DOHH2 (cell line): ENCODE measurements at regions not wholly inside any gene's neighbourhood (a gene's known extent, or its start where the extent isn't known, plus 50 kb on each side); places are given as distances from the start of the nearest gene placed in this dataset.

Experiments used
- H3F3A ChIP-seq: fragments of 200-600 bp; sonication (generic), shearing (Covaris generic); 2 replicates; pipeline ENCODE4 v1.6.0; 2016; ENCODE audit warnings: antibody characterized with exemption, mild to moderate bottlenecking; ENCODE audit not compliant: control insufficient read depth, insufficient read depth
- H3K27ac ChIP-seq: fragments of 200-600 bp; sonication (generic); 2 replicates; pipeline ENCODE4 v1.5.1; 2014; ENCODE audit warnings: low read depth, mild to moderate bottlenecking, low read length, moderate library complexity
- H3K27me3 ChIP-seq: fragments of 200-600 bp; sonication (generic); 2 replicates; pipeline ENCODE4 v1.6.1; 2014; ENCODE audit warnings: mild to moderate bottlenecking, low read length, mixed read lengths; ENCODE audit not compliant: control insufficient read depth
- H3K36me3 ChIP-seq: fragments of 200-600 bp; sonication (generic); 2 replicates; pipeline ENCODE4 v1.6.1; 2014; ENCODE audit warnings: mild to moderate bottlenecking, low read length, moderate library complexity, mixed read lengths; ENCODE audit not compliant: control insufficient read depth
- H3K4me1 ChIP-seq: fragments of 200-600 bp; sonication (generic); 2 replicates; pipeline ENCODE4 v1.6.1; 2014; ENCODE audit warnings: mild to moderate bottlenecking, low read length, mixed read lengths; ENCODE audit not compliant: control insufficient read depth
- H3K4me2 ChIP-seq: fragments of 200-600 bp; sonication (generic); 2 replicates; pipeline ENCODE4 v1.6.0; 2014; ENCODE audit warnings: mild to moderate bottlenecking, low read length, moderate library complexity
- H3K4me3 ChIP-seq: fragments of 200-600 bp; sonication (generic); 2 replicates; pipeline ENCODE4 v1.5.1; 2014; ENCODE audit warnings: mild to moderate bottlenecking, low read length, mixed read lengths
- H3K79me2 ChIP-seq: fragments of 200-600 bp; sonication (generic); 2 replicates; pipeline ENCODE4 v1.6.1; 2014; ENCODE audit warnings: mild to moderate bottlenecking, low read length, mixed read lengths; ENCODE audit not compliant: control insufficient read depth
- H3K9me2 ChIP-seq: fragments of 200-600 bp; sonication (generic); replicated peaks from 2 replicates; pipeline ENCODE4 v1.6.1; 2014; ENCODE audit warnings: mild to moderate bottlenecking, low read length, mixed read lengths; ENCODE audit not compliant: control insufficient read depth
- H3K9me3 ChIP-seq: fragments of 200-600 bp; sonication (generic); 2 replicates; pipeline ENCODE4 v1.6.1; 2014; ENCODE audit warnings: antibody characterized with exemption, low read length, mixed read lengths; ENCODE audit not compliant: control insufficient read depth, insufficient read depth
- H4K20me1 ChIP-seq: fragments of 200-600 bp; sonication (generic); 2 replicates; pipeline ENCODE4 v1.6.0; 2014; ENCODE audit warnings: low read depth, mild to moderate bottlenecking, antibody characterized with exemption, low read length, moderate library complexity; ENCODE audit not compliant: control insufficient read depth, insufficient read depth
- EZH2phosphoT487 ChIP-seq: fragments of 200-600 bp; sonication (generic); IDR thresholded peaks from 2 replicates; pipeline ENCODE4 v1.6.1; 2017; ENCODE audit warnings: borderline replicate concordance, mild to moderate bottlenecking, antibody characterized with exemption, low read length, moderate library complexity, mixed read lengths
- TF ChIP-seq, protein P1 (sequence below): fragments of 200-600 bp; sonication (generic); IDR thresholded peaks from one replicate; pipeline ENCODE4 v1.5.1; 2014; ENCODE audit warnings: antibody characterized with exemption, mild to moderate bottlenecking, low read depth, low read length; ENCODE audit not compliant: poor library complexity, severe bottlenecking

DNA sequence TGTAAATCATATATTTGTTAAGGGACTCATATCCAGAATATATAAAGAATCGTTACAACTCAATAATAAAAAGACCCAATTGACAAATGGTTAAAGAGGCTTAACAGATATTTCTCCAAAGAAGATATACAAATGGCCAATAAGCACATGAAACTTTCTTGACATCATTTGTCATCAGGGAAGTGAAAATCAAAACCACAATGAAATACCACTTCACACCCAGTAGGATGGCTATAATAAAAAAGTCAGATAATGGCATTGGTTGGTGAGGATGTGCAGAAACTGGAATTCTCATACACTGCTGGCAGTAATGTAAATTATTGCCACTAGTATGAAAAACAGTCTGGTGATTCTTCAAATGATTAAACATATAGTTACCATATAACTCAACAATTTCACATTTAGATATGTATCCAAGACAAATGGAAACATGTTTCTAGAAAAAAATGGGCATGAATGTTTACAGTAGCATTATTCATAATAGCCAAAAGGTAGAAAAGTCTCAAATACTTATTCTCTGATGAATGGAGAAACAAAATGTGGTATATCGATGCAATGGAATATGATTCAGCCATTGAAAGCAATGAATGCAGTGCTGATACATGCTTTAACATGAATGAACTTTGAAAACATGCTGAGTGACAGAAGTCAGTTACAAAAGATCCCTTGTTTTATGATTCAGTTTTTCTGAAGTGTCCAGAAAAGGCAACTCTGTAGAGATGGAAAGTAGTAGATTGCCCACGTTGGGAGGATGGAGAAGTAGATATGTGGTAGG lies 304.6 kb upstream of the ZEB2 start:
- peaks cover 6% of the 10 kb centered on the region; the same call in 1 of the 2 replicates for H3K9me3 ChIP-seq
- TF ChIP-seq, protein P1, sequence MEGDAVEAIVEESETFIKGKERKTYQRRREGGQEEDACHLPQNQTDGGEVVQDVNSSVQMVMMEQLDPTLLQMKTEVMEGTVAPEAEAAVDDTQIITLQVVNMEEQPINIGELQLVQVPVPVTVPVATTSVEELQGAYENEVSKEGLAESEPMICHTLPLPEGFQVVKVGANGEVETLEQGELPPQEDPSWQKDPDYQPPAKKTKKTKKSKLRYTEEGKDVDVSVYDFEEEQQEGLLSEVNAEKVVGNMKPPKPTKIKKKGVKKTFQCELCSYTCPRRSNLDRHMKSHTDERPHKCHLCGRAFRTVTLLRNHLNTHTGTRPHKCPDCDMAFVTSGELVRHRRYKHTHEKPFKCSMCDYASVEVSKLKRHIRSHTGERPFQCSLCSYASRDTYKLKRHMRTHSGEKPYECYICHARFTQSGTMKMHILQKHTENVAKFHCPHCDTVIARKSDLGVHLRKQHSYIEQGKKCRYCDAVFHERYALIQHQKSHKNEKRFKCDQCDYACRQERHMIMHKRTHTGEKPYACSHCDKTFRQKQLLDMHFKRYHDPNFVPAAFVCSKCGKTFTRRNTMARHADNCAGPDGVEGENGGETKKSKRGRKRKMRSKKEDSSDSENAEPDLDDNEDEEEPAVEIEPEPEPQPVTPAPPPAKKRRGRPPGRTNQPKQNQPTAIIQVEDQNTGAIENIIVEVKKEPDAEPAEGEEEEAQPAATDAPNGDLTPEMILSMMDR, result no peak
- TF ChIP-seq EZH2phosphoT487, result no peak
- H3K36me3 ChIP-seq, result no peaks in the 10 kb centered on the region

DNA sequence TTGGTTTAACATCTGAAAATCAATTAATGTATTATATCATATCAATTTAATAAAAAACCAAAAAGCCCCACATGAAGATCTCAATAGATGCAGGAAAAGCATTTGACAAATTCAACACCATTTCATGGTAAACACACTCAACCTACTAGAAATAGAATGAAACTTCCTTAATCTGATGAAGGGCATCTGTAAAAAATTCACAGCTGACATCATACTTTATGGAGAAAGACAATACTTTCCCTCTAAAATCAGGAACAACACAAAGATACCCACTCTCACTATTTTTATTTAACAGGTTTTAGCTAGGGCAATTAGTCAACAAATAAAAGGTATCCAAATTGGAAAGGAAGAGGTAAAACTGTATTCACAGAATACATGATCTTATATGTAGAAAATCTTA lies 303.0 kb upstream of the ZEB2 start:
- TF ChIP-seq, protein P1, result no peak
- TF ChIP-seq EZH2phosphoT487, result no peak
- Histone ChIP-seq H3K9me2 (no peaks in the 10 kb centered on the region), H4K20me1 (no peaks in the 10 kb centered on the region), H3K79me2 (no peaks in the 10 kb centered on the region), H3F3A (no peaks in the 10 kb centered on the region), H3K9me3 (peaks cover 6% of the 10 kb centered on the region; the same call in 1 of the 2 replicates), H3K36me3 (no peaks in the 10 kb centered on the region), H3K4me3 (no peak overlapping the region), H3K27ac (no peak overlapping the region), H3K27me3 (no peaks in the 10 kb centered on the region), H3K4me1 (no peaks in the 10 kb centered on the region), H3K4me2 (no peak overlapping the region)

More for the DNA sequence above, 304.6 kb upstream of the ZEB2 start:
- H3K9me2 ChIP-seq, result no peaks in the 10 kb centered on the region
- H3F3A ChIP-seq, result no peaks in the 10 kb centered on the region
- no peaks in the 10 kb centered on the region for H4K20me1 ChIP-seq
- H3K4me2 ChIP-seq, result no peak overlapping the region
- no peak overlapping the region for H3K4me3 ChIP-seq
- no peaks in the 10 kb centered on the region for H3K27me3 ChIP-seq
- H3K4me1 ChIP-seq, result no peaks in the 10 kb centered on the region
- H3K27ac ChIP-seq, result no peak overlapping the region
- H3K79me2 ChIP-seq, result no peaks in the 10 kb centered on the region

DNA sequence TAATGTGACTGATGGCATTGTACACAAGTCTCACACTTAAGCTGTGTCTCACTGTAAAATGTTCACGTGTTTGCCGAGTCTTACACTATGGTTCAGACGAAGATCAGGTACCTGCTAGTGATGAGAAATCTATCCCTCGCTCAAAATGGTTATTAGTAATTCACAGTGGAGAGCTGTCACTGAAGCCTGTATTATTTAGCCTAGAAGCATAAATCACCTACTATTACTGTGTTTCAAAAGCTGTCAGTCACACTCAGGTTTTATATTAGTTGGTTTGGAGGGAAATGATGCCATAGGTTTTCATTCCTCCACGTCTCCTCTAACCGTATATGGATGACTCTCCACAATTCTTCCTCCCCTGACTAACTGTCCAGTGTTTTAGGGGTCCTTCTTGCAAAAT lies 292.4 kb upstream of the ZEB2 start:
- no peaks in the 10 kb centered on the region for H3K79me2 ChIP-seq
- no peak overlapping the region for H3K4me3 ChIP-seq
- H3K36me3 ChIP-seq, result no peaks in the 10 kb centered on the region
- H3K27me3 ChIP-seq, result no peaks in the 10 kb centered on the region
- no peaks in the 10 kb centered on the region for H3K9me3 ChIP-seq
- H3K27ac ChIP-seq, result no peak overlapping the region
- no peak overlapping the region for H3K4me2 ChIP-seq
- H3K4me1 ChIP-seq, result no peaks in the 10 kb centered on the region
- no peak for TF ChIP-seq EZH2phosphoT487
- TF ChIP-seq, protein P1, result no peak
- no peaks in the 10 kb centered on the region for H4K20me1 ChIP-seq
- no peaks in the 10 kb centered on the region for H3K9me2 ChIP-seq
- no peaks in the 10 kb centered on the region for H3F3A ChIP-seq
